ENCODE measurements at regions not wholly inside any gene's neighbourhood (a gene's known extent, or its start where the extent isn't known, plus 50 kb on each side); places are given as distances from the start of the nearest gene placed in this dataset.

- WGBS, result 91% methylated on average over 7 of the region's 7 CpGs
- Histone ChIP-seq H3K27ac (ENCODE audit: low read depth) (no peak overlapping the region), H3K4me1 (ENCODE audit: insufficient read depth) (no peaks in the 10 kb centered on the region), H3K4me3 (ENCODE audit: low read depth, low read length) (no peak overlapping the region), H3K36me3 (ENCODE audit: insufficient read depth) (no peaks in the 10 kb centered on the region)
- no peak for DNase-seq (ENCODE audit: extremely low spot score)
Observed at GRCh38 chr21:41600116-41600515, 92.2 kb upstream of the TMPRSS2 start.

GRCh38 chr21:41598561-41599431, 90.8 kb upstream of the TMPRSS2 start:
- H3K4me3 ChIP-seq (ENCODE audit: low read depth, low read length), result no peak overlapping the region
- no peaks in the 10 kb centered on the region for H3K4me1 ChIP-seq (ENCODE audit: insufficient read depth)
- H3K27ac ChIP-seq (ENCODE audit: low read depth), result no peak overlapping the region
- H3K36me3 ChIP-seq (ENCODE audit: insufficient read depth), result no peaks in the 10 kb centered on the region
- no peak for DNase-seq (ENCODE audit: extremely low spot score)
- 77% methylated on average over 21 of the region's 21 CpGs for WGBS

DNA sequence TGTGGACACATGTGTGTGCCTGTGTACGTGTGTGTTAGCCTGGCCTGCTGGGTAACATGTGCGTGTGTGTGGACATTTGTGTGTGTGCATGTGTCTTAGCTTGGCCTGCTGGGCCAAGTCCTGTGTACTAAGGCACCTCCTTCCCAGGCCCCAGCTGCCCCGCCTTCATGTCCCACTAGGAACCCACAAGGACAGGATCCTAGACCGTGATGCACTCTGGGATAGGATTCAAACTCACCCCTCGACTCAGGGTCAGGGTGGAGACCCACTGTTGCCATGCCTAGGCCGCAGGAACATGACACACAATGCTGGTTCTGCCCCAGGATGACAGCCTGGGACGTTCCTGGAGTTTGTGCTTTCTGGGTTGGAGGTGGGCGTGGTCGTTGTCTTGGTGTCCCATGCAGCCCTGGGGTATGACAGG, 89.9 kb upstream of the TMPRSS2 start:
- DNase-seq (ENCODE audit: extremely low spot score), result no peak
- Histone ChIP-seq H3K36me3 (ENCODE audit: insufficient read depth) (no peaks in the 10 kb centered on the region), H3K27ac (ENCODE audit: low read depth) (no peak overlapping the region), H3K4me1 (ENCODE audit: insufficient read depth) (no peaks in the 10 kb centered on the region), H3K4me3 (ENCODE audit: low read depth, low read length) (no peak overlapping the region)
- WGBS, result 91% methylated on average over 9 of the region's 9 CpGs

GRCh38 chr21:41597227-41597626, 89.3 kb upstream of the TMPRSS2 start:
- Histone ChIP-seq H3K36me3 (ENCODE audit: insufficient read depth) (no peaks in the 10 kb centered on the region), H3K4me3 (ENCODE audit: low read depth, low read length) (no peak overlapping the region), H3K4me1 (ENCODE audit: insufficient read depth) (no peaks in the 10 kb centered on the region), H3K27ac (ENCODE audit: low read depth) (no peak overlapping the region)
- DNase-seq (ENCODE audit: extremely low spot score), result no peak
- WGBS, result 81% methylated on average over 1 of the region's 1 CpG

- no peak for DNase-seq (ENCODE audit: extremely low spot score)
- WGBS, result 88% methylated on average over 14 of the region's 14 CpGs
- H3K4me3 ChIP-seq (ENCODE audit: low read depth, low read length), result no peak overlapping the region
- H3K36me3 ChIP-seq (ENCODE audit: insufficient read depth), result no peaks in the 10 kb centered on the region
- H3K4me1 ChIP-seq (ENCODE audit: insufficient read depth), result no peaks in the 10 kb centered on the region
- H3K27ac ChIP-seq (ENCODE audit: low read depth), result no peak overlapping the region
Observed at GRCh38 chr21:41596241-41596925, 88.4 kb upstream of the TMPRSS2 start.

DNA sequence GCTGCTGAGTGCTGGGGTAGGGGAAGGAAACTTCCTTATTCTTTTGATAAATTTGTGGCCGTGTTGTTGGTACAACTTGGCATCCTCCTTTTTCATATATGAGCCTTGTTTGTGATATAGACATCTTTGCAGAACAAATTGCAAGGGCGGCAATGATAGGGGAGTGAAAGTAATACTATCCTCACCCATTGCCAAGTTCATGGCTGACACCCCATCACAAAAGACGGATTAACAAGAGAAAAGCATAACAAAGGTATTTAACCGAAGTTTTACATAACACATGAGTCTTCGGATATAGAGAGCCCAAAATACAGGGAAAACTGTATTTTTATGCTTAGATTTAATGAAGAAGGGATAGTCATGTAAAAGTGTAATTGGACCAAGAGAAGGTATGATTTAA, 86.3 kb upstream of the TMPRSS2 start:
- DNase-seq (ENCODE audit: extremely low spot score), result no peak
- Histone ChIP-seq H3K4me1 (ENCODE audit: insufficient read depth) (no peaks in the 10 kb centered on the region), H3K36me3 (ENCODE audit: insufficient read depth) (no peaks in the 10 kb centered on the region), H3K4me3 (ENCODE audit: low read depth, low read length) (no peak overlapping the region), H3K27ac (ENCODE audit: low read depth) (no peak overlapping the region)
- WGBS, result 56% methylated on average over 5 of the region's 5 CpGs

- DNase-seq (ENCODE audit: extremely low spot score), result no peak
- Histone ChIP-seq H3K36me3 (ENCODE audit: insufficient read depth) (no peaks in the 10 kb centered on the region), H3K27ac (ENCODE audit: low read depth) (no peak overlapping the region), H3K4me1 (ENCODE audit: insufficient read depth) (no peaks in the 10 kb centered on the region), H3K4me3 (ENCODE audit: low read depth, low read length) (no peak overlapping the region)
- WGBS, result 70% methylated on average over 4 of the region's 4 CpGs
Observed at GRCh38 chr21:41593760-41594138, 85.8 kb upstream of the TMPRSS2 start.

GRCh38 chr21:41593051-41593759, 85.2 kb upstream of the TMPRSS2 start:
- H3K36me3 ChIP-seq (ENCODE audit: insufficient read depth), result no peaks in the 10 kb centered on the region
- 73% methylated on average over 12 of the region's 12 CpGs for WGBS
- no peak overlapping the region for H3K4me3 ChIP-seq (ENCODE audit: low read depth, low read length)
- DNase-seq (ENCODE audit: extremely low spot score), result no peak
- no peaks in the 10 kb centered on the region for H3K4me1 ChIP-seq (ENCODE audit: insufficient read depth)
- H3K27ac ChIP-seq (ENCODE audit: low read depth), result no peak overlapping the region

DNA sequence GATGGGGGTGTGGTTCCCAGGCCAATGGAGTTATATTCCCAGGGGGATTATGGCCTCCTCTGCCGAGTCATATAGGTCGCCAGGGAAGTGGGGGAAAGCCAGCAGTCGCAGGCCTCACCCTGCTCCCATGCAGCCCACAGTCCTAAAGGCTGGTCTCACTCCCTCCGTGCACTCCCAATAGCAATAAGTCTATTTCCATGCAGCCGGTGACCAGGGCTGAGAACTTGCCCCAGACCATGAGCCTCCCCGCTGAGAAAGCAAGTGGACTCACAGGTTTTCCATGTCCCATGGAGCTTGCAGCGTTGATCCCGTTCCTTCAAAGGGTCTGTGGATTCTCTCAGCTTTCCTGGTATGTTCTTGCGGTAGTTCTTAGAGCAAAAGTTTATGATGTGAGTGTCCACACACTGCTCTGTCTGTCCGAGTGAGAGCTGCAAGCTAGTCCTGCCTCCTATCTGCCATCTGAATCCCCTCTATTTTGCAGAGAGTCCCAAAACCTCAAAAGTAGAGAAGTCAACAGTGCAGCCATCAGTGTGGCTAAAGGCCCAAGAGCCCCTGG, 81.7 kb upstream of the TMPRSS2 start:
- Histone ChIP-seq H3K4me3 (ENCODE audit: low read depth, low read length) (no peak overlapping the region), H3K4me1 (ENCODE audit: insufficient read depth) (no peaks in the 10 kb centered on the region), H3K27ac (ENCODE audit: low read depth) (no peak overlapping the region), H3K36me3 (ENCODE audit: insufficient read depth) (no peaks in the 10 kb centered on the region)
- 91% methylated on average over 10 of the region's 10 CpGs for WGBS
- no peak for DNase-seq (ENCODE audit: extremely low spot score)

DNA sequence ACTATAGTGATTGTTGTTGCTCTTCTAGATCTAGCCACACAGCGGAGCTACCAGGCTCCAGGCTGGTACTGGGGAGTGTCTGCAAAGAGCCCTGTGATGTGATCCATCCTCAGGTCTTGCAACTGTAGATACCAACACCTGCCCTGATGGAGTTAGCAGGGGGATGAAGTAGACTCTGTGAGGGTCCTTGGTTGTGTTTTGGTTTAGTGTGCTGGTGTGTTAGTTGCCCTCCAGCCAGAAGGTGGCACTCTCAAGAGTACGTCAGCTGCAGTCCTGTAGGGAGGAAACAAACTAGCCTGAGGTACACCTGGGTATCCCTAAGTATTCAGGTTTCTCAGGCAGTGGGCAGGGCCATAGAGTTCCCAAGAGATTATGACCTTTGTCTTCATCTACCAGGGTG, 81.2 kb upstream of the TMPRSS2 start:
- no peaks in the 10 kb centered on the region for H3K36me3 ChIP-seq (ENCODE audit: insufficient read depth)
- no peak overlapping the region for H3K27ac ChIP-seq (ENCODE audit: low read depth)
- H3K4me1 ChIP-seq (ENCODE audit: insufficient read depth), result no peaks in the 10 kb centered on the region
- no peak overlapping the region for H3K4me3 ChIP-seq (ENCODE audit: low read depth, low read length)
- no peak for DNase-seq (ENCODE audit: extremely low spot score)
- whole genome bisulfite sequencing, result 87% methylated on average over 2 of the region's 2 CpGs

- H3K4me1 ChIP-seq (ENCODE audit: insufficient read depth), result peaks cover 1% of the 10 kb centered on the region
- H3K27ac ChIP-seq (ENCODE audit: low read depth), result no peak overlapping the region
- no peak overlapping the region for H3K4me3 ChIP-seq (ENCODE audit: low read depth, low read length)
- no peak for DNase-seq (ENCODE audit: extremely low spot score)
- no peaks in the 10 kb centered on the region for H3K36me3 ChIP-seq (ENCODE audit: insufficient read depth)
- 89% methylated on average over 14 of the region's 14 CpGs for WGBS
Observed at GRCh38 chr21:41585199-41585994, 77.4 kb upstream of the TMPRSS2 start.

DNA sequence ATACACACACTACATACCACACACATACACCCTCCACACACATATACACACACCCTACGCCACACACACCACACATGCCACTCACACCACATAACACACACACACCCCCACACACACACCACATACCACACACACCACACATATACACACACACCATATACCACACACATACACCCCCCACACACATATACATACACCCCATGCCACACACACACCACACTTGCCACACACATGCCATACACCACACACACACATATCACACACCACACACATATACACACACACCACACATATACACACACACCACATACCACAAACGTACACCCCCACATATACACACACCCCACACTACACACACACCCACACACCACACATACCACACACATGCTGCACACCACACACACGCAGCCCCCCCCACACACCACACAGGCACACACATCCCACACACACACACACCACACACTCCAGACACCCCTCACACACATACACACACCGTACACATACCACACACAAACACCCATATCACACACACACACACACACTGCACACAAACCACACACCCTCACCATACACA, 76.7 kb upstream of the TMPRSS2 start:
- H3K4me1 ChIP-seq (ENCODE audit: insufficient read depth), result peaks cover 1% of the 10 kb centered on the region
- no peaks in the 10 kb centered on the region for H3K36me3 ChIP-seq (ENCODE audit: insufficient read depth)
- WGBS, result 91% methylated on average over 4 of the region's 4 CpGs
- H3K27ac ChIP-seq (ENCODE audit: low read depth), result no peak overlapping the region
- no peak overlapping the region for H3K4me3 ChIP-seq (ENCODE audit: low read depth, low read length)
- no peak for DNase-seq (ENCODE audit: extremely low spot score)

All from urinary bladder (tissue), 3 donors.